ENCODE measurements at regions not wholly inside any gene's neighbourhood (a gene's known extent, or its start where the extent isn't known, plus 50 kb on each side); places are given as distances from the start of the nearest gene placed in this dataset.
"Not testable (repeated sequence)": the region's sequence is repeated elsewhere in the genome, so short reads cannot be mapped to it uniquely, and the experiment has no call there.

DNA sequence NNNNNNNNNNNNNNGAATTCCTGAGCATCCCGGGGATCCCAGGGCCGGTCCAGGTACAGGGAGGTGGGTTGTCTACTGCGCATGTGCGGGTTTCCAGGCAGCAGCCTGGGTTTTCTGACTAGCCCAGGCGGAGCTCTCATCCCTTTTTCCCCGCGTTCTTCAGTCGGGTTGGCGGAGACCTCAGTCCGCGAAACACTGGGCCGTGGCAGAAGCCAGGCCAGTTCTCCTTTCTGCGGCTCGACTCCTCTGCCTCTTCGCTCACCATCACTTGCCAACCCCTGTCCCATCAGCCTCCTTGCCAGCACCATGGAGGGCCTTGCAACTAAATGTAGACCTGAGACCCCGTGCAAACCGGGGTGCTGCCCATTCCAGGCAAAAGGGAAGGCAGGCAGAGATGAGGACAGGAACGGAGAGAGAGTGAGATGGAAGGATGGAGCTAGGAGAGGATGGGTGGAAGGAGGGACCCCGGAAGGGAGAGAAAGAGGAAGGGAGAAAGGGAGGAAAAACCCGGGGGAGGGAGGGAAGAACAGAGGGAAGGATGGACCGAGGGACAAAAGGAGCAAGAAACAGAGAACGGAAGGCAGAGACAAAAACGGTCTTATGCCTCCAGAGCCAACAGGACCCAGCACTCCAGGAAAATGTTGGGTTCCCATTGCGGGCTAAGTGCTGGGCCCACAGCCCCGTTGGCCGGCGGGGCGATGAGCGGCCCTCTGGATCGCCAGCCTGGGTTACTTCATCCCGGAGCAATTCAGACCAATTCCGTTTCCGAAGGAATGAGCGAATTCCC is 445.4 kb upstream of the DEFB115 start:
- 47% methylated on average over 27 of the region's 34 CpGs for WGBS (ENCODE audit: insufficient coverage, low coverage, low lambda C conversion rate, missing lambda C conversion rate)
- Histone ChIP-seq H3K27ac (no peak overlapping the region), H3K4me1 (no peaks in the 10 kb centered on the region), H3K36me3 (no peaks in the 10 kb centered on the region), H3K4me3 (no peak overlapping the region), H3K9me3 (no peaks in the 10 kb centered on the region), H3K27me3 (no peaks in the 10 kb centered on the region)
- intact Hi-C loops (cut with DNase I) = no loop called here
- ATAC-seq (peak; percentile 26 to 66 (median 40)), DNase-seq (peak; percentile 39 to 68 (median 50))
- TF ChIP-seq POLR2A (IDR thresholded peaks at IDR 0.05) = no peak
- TF ChIP-seq, protein P1, sequence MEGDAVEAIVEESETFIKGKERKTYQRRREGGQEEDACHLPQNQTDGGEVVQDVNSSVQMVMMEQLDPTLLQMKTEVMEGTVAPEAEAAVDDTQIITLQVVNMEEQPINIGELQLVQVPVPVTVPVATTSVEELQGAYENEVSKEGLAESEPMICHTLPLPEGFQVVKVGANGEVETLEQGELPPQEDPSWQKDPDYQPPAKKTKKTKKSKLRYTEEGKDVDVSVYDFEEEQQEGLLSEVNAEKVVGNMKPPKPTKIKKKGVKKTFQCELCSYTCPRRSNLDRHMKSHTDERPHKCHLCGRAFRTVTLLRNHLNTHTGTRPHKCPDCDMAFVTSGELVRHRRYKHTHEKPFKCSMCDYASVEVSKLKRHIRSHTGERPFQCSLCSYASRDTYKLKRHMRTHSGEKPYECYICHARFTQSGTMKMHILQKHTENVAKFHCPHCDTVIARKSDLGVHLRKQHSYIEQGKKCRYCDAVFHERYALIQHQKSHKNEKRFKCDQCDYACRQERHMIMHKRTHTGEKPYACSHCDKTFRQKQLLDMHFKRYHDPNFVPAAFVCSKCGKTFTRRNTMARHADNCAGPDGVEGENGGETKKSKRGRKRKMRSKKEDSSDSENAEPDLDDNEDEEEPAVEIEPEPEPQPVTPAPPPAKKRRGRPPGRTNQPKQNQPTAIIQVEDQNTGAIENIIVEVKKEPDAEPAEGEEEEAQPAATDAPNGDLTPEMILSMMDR (IDR thresholded peaks at IDR 0.05) = no peak

DNA sequence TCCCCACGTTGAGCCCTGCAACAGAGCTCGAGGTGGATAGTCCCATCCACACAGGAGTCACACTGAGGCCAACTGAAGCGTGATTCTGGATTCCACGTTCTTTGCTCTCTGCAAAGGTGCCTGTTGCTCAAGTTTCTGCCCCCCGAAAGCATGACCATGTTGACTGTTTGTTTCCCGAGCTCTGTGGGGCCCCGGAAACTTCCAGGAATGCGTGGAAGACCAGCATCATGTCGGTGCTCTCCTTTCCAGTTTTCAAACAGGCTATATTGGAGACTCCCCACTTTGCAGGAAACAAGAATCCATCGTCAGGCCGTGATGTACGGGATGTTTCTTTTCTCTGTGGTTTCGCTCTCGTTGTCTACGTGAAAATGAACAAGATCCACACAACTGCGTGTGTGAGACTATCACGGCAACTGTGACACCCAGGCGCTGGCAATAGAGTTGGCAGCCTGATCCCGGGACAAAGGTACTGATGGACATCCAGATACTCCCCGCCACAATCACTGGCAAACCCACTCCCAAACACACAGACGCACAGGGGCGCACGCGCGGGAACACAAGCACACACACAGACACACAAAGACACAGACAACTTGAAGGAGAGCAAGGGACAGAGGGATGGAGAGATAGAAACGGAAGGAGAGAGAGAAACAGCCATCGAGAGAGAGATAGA is 444.6 kb upstream of the DEFB115 start:
- DNase-seq (no peak), ATAC-seq (no peak)
- H3K27ac ChIP-seq = no peak overlapping the region
- no peaks in the 10 kb centered on the region for H3K36me3 ChIP-seq
- intact Hi-C loops (cut with DNase I) = no loop called here
- TF ChIP-seq, protein P1 (IDR thresholded peaks at IDR 0.05) = no peak
- TF ChIP-seq POLR2A (IDR thresholded peaks at IDR 0.05) = no peak
- H3K4me3 ChIP-seq = no peak overlapping the region
- 55% methylated on average over 27 of the region's 27 CpGs for WGBS (ENCODE audit: insufficient coverage, low coverage, low lambda C conversion rate, missing lambda C conversion rate)
- no peaks in the 10 kb centered on the region for H3K4me1 ChIP-seq
- H3K27me3 ChIP-seq = no peaks in the 10 kb centered on the region
- H3K9me3 ChIP-seq = no peaks in the 10 kb centered on the region

DNA sequence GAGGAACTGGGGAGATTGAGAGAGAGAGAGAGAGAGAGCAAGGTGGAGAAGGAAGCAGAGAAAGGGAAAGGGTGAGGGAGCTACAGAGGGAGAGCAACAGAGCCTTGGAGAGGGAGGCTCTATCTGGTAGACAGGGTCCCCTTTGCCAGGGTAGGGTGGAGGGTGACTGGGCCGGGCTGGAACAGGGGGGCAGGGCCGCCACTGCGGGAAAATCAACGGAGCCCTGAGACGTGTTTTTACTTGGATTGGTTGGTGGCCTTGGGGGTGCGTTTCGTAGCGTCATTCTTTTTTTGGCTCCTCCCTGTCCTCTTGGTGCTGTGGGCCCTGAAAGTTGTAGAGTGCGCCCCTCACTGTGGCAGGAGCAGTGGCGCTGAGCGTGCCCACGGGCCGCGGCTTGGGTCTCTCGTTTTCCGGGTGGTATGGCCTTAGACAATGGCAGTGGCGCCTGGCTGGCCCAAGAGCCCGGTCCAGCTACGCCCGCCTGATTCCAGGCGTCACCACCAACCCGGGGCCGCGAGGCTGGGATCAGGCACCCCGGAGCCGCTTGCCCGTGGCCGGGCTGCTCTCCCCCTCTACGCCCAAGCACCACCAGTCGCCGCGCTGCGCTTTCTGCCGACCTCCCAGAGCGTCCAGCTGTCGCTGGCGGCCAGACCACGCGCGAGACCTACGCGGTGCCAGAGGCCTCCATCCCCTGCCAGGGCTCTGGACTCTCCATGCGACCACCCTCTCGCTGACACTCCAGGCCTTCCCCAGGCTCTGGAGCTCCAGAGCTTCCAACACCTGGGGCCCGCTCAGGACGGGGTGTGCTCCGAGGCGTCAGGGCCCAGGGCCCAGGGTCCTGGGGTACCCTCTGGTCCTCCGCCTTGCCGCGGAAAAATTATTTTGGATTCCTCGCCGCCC is 443.8 kb upstream of the DEFB115 start:
- H3K27ac ChIP-seq; H3K27me3 ChIP-seq; H3K4me3 ChIP-seq; intact Hi-C loops (cut with DNase I); H3K4me1 ChIP-seq; H3K9me3 ChIP-seq; H3K36me3 ChIP-seq: not testable (repeated sequence)
- ATAC-seq (peak in 3 of 4 donors; percentile 14 to 65 (median 21)), DNase-seq (peak; percentile 49 to 78 (median 62))
- 78% methylated on average over 45 of the region's 53 CpGs for WGBS (ENCODE audit: insufficient coverage, low coverage, low lambda C conversion rate, missing lambda C conversion rate)

DNA sequence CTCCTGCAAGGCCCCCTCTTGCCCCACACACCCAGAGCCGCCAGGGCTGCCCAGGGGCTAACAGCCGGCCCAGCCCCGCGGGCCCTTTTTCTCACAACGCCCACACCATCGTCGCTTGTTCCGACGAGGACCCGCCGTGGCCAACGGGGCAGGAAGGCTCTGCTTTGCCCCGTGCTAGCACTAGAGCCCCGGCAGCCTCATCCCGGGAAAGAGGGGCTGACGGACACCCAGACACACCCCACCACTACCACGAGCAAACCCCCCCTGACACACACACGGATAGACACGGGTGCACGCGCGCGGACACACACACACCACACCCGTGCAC is 443.2 kb upstream of the DEFB115 start:
- intact Hi-C loops (cut with DNase I); H3K9me3 ChIP-seq; H3K27me3 ChIP-seq; H3K4me3 ChIP-seq; H3K27ac ChIP-seq; H3K36me3 ChIP-seq; H3K4me1 ChIP-seq: not testable (repeated sequence)
- DNase-seq (peak in 2 of 3 donors; percentile 28 to 64), ATAC-seq (peak in 2 of 4 donors; percentile 16 to 53)
- 59% methylated on average over 18 of the region's 24 CpGs for WGBS (ENCODE audit: insufficient coverage, low coverage, low lambda C conversion rate, missing lambda C conversion rate)

DNA sequence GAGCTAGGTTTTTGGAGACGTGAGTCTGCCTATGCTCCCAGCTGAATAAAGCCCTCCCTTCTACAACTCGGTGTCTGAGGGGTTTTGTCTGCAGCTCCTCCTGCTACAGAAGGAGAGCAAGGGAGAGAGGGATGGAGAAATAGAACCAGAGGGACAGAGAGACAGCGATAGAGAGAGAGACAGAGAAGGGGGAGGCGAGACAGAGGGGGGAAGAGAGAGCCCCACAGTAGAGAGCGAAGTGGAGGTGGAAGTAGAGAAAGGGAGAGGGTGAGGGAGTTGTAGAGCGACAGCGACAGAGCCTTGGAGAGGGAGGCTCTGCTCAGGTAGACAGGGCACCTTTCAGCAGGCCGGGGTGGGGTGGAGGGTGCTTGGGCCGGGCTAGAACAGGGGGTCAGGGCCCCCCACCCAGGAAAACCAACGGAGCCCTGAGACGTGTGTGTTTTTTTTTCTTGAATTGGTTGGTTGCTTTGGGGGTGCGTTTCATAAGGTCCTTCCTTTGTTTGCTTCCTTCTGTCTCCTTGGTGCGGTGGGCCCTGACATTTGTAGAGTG is 442.4 kb upstream of the DEFB115 start:
- H3K4me1 ChIP-seq; intact Hi-C loops (cut with DNase I); H3K9me3 ChIP-seq; H3K27ac ChIP-seq; H3K36me3 ChIP-seq; H3K4me3 ChIP-seq; H3K27me3 ChIP-seq: not testable (repeated sequence)
- DNase-seq (peak; percentile 31 to 68 (median 53)), ATAC-seq (peak in 2 of 4 donors; percentile 29 to 33)
- WGBS (ENCODE audit: insufficient coverage, low coverage, low lambda C conversion rate, missing lambda C conversion rate) = 53% methylated on average over 13 of the region's 13 CpGs
